ENCODE measurements at regions not wholly inside any gene's neighbourhood (a gene's known extent, or its start where the extent isn't known, plus 50 kb on each side); places are given as distances from the start of the nearest gene placed in this dataset.
"Not testable (repeated sequence)": the region's sequence is repeated elsewhere in the genome, so short reads cannot be mapped to it uniquely, and the experiment has no call there.

GRCh38 chr6:48986845-48987244 lies 476.2 kb downstream of the MMUT start:
- no peak for DNase-seq

GRCh38 chr6:48986105-48986504 lies 476.9 kb downstream of the MMUT start:
- DNase-seq, result no peak

GRCh38 chr6:48985025-48985424 lies 478.0 kb downstream of the MMUT start:
- no peak for DNase-seq

- DNase-seq, result not testable (repeated sequence)
Measured at GRCh38 chr6:48983968-48984367, 479.1 kb downstream of the MMUT start.

- DNase-seq, result no peak
Measured at GRCh38 chr6:48983377-48983776, 479.7 kb downstream of the MMUT start.

GRCh38 chr6:48979806-48980205 lies 483.2 kb downstream of the MMUT start:
- DNase-seq, result no peak

- DNase-seq, result no peak
Measured at GRCh38 chr6:48979085-48979484, 484.0 kb downstream of the MMUT start.

- DNase-seq, result no peak
Measured at GRCh38 chr6:48978016-48978415, 485.0 kb downstream of the MMUT start.

- DNase-seq, result no peak
Measured at GRCh38 chr6:48977573-48977972, 485.5 kb downstream of the MMUT start.

GRCh38 chr6:48973491-48973890 lies 489.6 kb downstream of the MMUT start:
- no peak for DNase-seq

- DNase-seq, result no peak
Measured at GRCh38 chr6:48961781-48962415, 501.2 kb downstream of the MMUT start.

GRCh38 chr6:48959251-48960060 lies 503.6 kb downstream of the MMUT start:
- DNase-seq, result no peak

GRCh38 chr6:48957781-48958180 lies 505.3 kb downstream of the MMUT start:
- DNase-seq, result no peak

GRCh38 chr6:48951917-48952316 lies 511.1 kb downstream of the MMUT start:
- no peak for DNase-seq

GRCh38 chr6:48944276-48944675 lies 518.8 kb downstream of the MMUT start:
- not testable (repeated sequence) for DNase-seq

- no peak for DNase-seq
Measured at GRCh38 chr6:48933136-48933535, 529.9 kb downstream of the MMUT start.

GRCh38 chr6:48928937-48929336 lies 534.1 kb downstream of the MMUT start:
- DNase-seq, result no peak

GRCh38 chr6:48922837-48923236 lies 540.2 kb downstream of the MMUT start:
- DNase-seq, result no peak

GRCh38 chr6:48919555-48919954 lies 543.5 kb downstream of the MMUT start:
- no peak for DNase-seq

GRCh38 chr6:48917233-48917632 lies 545.8 kb downstream of the MMUT start:
- DNase-seq, result no peak

GRCh38 chr6:48916607-48917006 lies 546.4 kb downstream of the MMUT start:
- DNase-seq, result no peak

- DNase-seq, result no peak
Measured at GRCh38 chr6:48915591-48915990, 547.5 kb downstream of the MMUT start.

- no peak for DNase-seq
Measured at GRCh38 chr6:48912503-48912902, 550.5 kb downstream of the MMUT start.

- DNase-seq, result no peak
Measured at GRCh38 chr6:48904809-48905208, 558.2 kb downstream of the MMUT start.

GRCh38 chr6:48894469-48894868 lies 568.6 kb downstream of the MMUT start:
- no peak for DNase-seq
